ENCODE measurements at regions not wholly inside any gene's neighbourhood (a gene's known extent, or its start where the extent isn't known, plus 50 kb on each side); places are given as distances from the start of the nearest gene placed in this dataset.
"Not testable (repeated sequence)": the region's sequence is repeated elsewhere in the genome, so short reads cannot be mapped to it uniquely, and the experiment has no call there.

DNA sequence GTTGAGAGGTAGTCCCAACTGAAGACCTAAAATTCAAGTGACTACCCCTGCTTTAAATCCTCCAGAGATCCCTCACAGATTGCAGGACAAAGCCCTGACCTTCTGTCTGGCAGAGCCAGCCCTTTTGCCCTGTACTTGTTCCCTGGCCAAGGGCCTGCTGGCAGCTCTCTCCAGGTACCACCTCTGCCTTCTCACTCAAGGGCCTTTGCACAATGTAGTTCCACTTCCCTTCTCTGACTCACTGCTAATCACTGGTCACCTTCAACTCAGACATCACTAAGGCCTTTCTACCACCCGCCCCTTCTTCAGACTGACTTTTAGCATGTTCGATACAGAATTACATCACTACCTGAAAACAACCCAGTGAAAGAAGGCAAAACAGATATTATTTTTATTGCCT, 411.0 kb downstream of the TMEM182 start:
- no peak for DNase-seq

DNA sequence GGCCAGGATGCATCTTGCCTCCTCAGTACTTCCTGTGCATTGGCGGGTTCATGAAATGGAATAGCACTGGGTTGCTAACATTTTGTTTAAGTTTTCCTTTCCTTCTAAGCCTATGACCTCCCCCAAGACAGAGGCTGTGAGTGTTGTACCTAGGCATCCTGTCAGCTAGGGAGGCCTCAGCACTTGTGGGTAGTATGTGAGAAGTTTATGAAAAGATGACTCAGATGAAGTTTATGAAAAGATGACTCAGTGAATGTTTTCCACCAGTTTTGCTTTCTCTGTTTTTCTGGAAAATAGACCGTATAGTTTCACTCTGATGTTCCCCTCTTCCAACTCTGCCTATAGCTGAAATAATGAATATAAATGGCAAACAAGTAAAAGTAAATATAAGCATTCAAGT, 412.9 kb downstream of the TMEM182 start:
- DNase-seq, result no peak

DNA sequence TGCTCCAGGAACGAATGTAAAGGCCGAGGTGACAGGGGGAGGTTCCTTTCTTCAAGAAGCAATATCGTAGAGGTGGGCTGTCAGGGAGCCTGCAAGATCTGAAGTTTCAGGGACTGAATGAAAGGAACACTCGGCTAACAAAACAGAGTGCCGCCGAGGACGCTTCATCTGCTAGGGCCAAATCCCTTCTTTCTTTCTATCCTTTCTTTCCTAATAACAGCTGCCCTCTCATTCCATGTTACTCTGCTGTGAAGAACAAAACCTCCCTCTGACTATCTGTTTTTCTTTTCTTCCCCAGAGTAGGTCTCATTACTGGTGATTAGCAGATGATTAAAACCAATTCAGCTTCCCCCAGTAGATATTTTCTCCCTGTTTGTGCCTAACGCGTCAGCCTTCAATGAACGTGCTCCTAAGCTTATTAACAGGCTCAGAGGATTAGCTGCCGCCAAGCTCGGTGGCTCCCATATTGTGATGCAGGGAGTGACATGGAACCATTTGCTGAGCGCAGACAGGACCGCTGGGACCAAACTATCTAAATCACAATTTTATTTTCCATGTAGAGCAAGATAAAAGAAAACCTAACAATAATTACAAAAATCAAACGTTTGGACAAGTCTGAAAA, 414.6 kb downstream of the TMEM182 start:
- DNase-seq, result peak; percentile 49

DNA sequence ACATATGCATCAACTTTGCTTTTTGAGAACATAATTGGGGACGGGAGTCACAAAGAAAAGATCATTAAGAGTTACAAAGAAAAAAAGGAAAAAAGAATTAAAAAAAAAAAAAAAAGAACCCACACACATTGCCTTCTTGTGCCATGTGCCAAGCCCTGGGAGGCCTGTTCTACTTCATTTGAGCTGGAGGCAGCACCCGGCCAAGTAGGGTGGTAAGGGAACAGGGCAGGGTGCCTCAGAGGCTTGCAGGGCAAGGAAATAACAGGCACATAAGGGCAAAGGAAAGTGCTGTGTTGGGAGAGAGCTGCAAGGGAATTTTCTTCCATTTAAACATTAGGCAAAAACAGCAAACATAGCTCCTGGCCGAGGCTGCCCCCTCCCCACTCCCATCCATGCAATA, 418.0 kb downstream of the TMEM182 start:
- DNase-seq, result no peak

DNA sequence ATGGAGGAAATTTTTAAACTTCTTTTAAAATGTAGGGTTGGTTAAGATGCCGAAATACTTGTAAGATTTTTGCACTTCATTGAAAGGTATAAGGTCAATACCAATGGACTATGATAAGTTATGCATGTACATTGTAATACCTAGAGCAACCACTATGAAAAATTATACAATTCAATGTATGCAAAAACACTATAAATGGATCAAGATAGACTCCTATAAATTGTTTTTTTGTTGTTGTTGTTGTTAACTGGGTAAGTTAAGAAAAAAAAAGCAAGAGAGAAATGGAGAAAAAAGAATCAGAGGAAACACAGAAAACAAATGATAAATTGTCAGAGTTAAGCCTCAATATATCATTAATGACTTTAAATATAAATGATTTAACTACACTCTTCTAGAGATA, 421.2 kb downstream of the TMEM182 start:
- DNase-seq, result no peak

DNA sequence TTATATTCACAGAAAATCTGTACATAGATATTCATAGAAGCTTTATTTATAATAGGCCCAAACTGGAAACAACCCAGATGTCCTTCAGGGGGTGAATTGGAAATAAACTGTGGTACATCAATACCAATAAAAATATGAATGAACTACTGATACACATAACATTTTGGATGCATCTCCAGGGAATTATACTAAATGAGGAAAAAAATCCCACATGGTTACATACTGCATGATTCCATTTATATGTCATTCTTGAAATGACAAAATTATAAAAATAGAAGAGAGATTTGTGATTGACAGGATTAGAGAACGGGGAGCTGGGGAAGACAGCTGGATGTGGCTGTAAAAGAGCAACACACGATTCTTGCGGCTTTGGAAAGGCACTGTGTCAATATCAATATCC, 435.0 kb downstream of the TMEM182 start:
- no peak for DNase-seq

DNA sequence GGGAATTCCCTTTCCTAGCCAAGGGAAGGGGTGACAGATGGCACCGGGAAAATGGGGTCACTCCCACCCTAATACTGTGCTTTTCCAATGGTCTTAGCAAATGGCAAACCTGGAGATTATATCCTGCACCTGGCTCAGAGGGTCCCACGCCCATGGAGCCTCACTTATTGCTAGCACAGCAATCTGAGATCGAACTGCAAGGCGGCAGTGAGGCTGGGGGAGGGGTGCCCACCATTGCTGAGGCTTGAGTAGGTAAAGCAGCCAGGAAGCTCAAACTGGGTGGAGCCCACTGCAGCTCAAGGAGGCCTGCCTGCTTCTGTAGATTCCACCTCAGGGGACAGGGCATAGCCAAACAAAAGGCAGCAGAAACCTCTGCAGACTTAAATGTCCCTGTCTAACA, 438.9 kb downstream of the TMEM182 start:
- not testable (repeated sequence) for DNase-seq

DNA sequence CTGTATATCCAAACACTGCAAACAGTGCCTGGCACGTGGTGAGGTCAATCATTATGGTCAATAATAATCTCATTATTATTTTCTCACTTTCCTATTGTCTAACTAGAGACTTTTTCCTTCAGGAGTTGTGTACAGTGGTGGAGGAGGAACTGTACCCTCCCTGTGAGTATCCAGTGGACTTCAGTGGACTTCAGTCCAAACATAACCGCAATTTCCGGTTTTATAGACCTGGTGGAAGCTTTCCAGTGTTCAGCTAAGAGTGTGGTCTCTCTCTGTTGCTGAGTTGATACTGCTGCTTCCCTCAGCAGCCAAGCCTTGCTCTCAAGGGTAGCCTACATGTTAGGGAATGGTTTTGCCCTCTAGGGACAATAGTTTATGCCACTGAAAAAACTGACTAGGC, 447.1 kb downstream of the TMEM182 start:
- DNase-seq, result no peak

DNA sequence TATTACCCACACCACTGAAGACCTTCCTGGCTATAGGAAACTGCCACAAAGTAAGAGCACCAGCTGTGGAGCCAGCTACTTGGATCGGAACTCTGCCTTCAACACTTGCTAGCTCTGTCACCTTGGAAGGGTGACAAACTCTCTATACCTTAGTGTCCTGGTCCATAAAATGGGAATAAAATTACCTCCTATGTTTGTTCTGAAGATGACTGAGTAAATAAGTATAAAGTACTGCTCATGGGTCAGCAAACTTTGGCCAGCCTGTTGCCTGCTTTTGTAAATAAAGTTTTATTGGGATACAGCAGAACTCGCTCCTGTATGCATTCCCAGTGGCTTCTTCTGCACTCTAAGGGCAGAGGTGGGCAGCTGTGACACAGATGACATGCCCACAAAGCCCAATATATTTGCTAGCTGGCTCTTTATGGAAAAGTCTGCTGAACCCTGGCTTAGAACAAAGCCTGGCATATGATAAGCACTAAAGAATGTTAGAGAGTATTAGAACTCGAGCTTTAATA, 451.3 kb downstream of the TMEM182 start:
- no peak for DNase-seq

DNA sequence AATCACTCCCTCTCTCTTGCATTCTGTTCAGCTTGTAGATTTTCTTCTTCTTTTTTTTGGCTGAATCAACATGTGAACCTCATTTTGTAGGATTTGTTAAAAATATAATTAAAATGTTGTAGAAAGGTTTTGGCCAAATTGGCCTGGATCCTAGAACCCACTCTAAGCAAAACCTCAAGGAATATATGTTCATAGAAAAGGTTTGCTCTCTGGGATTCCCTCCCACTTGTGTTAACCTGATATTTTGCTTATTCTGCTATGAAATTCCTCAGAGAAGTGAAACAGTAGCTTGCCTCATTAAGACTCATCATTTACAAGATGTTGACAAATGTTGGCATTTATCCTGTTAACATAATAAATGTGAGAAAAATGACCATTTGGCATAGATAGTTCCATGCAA, 456.7 kb downstream of the TMEM182 start:
- no peak for DNase-seq

DNA sequence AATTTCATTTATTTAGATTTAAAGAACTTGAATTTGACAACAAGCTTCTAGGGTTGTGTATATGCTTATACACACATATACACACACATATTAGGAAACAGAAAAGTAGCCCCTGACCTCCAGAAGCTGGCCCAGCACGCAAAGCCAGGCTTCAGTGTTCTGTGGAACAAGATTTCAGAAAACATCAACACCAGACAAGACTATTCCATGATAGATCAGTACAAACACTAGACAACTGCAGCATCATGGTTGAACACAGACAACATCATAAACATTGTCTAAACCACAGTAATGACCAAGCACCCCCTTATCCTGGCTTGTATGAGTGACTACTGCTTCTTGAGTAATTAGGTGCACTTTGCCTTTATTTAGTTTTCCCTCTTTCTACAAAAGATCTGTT, 457.6 kb downstream of the TMEM182 start:
- no peak for DNase-seq

DNA sequence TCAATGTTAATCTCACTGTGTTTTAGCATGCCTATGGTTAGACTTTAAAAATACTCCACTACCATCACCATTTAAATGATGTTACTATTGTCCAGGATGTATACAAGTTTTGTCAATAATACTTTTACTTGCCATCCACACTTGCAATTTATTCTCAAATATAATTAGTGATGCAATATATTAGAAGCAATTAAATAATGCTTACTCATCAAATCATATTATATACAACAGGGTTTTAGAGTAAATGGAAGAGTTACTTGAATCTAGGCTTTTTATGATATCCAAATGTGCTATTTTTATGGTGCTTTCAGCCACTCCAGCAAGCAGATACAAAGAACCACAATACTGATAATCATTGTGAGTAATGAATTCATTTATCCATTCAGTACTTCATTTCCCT, 461.1 kb downstream of the TMEM182 start:
- DNase-seq, result no peak

DNA sequence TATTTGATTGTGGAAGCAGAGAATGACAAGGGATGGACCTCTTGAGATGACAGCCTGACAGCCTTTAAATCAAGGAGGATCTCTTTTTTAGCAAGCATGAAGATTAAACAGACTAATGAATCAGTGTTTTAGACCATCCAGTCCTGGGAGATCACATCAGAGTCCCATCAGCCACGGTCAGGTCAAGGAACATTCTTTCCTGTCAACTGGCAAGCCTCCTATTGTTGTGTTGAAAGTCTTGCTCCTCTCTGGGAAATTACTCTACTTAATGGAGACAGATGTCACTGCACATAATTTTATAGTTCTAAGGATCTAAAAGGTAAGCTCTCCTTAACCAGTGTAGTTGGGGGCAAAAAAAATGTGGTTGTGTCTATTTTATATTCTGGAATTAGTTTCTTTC, 469.0 kb downstream of the TMEM182 start:
- no peak for DNase-seq

DNA sequence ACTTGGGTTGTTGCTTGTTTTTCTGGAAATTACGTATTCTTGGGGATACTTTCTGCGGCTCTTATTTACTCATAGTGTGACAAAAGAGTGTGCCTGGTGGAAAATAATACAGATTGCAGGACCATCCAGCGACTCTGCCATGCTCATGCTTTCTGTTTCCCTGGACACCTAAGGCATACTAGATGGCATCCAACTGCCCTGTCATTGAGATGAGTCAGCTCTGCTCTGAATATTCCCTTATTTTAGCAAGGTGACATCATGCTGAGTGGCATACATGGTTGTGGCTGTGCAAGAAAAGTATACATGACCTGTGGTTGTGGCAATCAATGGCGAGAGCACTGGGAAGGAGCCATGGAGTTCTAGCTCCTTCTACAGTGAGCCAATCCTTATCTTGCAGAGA, 471.0 kb downstream of the TMEM182 start:
- DNase-seq, result no peak

DNA sequence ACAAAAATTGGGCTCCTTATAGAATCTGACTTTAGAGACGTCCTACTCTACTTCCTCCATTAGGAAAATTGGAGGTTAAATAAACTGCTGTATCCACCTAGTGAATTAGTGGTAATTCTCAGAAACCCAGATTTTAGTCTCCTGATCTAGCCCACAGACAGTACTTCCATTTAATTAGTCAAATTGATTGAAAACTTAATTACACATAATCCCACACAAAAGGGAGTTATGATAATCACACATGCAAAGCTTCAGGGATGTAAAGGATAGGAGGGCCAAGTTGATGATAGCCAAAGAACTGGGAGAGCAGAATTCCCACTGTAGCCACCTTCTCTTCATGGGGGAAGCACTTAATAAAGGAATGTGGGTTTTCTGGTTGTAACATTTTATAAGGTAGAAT, 471.9 kb downstream of the TMEM182 start:
- DNase-seq, result no peak

DNA sequence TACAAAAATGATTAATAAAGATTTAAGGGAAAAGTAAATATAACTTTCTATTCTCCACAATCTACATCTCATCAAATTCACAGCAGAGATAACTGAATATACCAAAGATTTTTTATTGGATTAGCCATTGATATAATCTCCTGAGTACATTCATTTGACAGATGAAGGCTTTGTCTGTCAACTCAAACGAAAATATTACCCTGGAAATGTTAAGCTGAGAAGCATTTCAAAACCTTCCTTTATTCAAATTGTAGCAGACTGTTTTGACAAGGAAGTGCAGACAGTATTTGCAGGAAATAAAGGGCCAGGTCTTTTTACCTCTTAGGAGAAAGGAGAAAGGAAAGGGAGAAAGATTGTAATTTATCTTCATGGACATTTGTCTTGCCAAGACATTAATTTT, 473.5 kb downstream of the TMEM182 start:
- DNase-seq, result no peak

DNA sequence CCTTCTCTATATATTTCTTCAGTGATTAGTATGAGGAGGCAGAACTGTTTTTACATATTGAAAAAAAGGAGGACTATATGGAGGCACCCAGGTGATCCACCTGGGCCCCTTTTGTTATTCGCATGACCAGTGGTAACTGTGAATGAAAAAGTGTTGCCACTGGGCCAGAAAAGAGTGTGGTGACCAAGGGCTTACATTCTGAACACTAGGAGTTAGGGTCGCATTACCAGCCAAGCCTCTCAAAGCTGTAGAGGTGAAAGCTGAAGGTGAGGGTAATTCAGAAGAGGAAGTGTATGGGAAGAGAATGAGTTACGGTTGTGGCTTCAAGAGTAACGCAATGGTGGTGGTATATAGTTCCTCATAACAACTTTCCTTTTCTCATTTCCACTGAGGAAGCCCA, 487.6 kb downstream of the TMEM182 start:
- no peak for DNase-seq

DNA sequence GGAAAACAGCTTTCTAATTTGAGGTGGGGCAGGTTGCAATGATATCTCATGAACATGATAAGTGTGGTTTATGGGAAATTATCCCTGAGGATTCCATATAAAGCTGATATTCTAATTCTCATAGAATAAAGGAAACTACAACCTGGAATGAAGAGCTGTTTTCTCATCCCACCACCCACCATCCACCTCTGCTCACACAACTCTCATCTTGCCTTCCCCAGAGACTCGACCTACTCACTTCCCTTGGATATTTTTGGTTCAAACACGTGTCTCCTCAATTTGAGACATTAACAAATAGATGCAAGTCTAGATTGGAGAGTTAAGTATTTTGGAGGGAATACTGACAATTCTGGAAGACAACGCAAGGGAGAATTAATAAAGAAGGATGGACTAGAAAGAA, 490.9 kb downstream of the TMEM182 start:
- no peak for DNase-seq

DNA sequence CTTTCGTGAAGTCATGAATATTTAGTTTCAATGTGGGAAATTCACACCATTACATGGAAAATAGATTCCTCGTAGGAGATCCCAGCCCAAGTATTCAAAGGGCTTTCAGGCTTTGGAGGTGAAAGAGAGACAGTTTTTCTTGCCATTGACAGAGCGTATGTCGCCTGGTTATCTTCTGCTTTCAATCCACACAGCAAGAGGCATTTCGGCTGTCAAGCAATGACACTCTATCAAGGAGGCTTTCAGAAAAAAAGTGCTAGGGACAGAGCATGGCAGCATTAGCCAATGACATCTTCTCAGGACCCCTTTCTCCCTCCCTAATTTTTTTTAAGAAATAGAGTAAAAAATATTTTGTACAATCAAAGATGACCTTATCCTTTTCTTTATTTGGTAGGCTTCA, 492.8 kb downstream of the TMEM182 start:
- DNase-seq, result no peak

DNA sequence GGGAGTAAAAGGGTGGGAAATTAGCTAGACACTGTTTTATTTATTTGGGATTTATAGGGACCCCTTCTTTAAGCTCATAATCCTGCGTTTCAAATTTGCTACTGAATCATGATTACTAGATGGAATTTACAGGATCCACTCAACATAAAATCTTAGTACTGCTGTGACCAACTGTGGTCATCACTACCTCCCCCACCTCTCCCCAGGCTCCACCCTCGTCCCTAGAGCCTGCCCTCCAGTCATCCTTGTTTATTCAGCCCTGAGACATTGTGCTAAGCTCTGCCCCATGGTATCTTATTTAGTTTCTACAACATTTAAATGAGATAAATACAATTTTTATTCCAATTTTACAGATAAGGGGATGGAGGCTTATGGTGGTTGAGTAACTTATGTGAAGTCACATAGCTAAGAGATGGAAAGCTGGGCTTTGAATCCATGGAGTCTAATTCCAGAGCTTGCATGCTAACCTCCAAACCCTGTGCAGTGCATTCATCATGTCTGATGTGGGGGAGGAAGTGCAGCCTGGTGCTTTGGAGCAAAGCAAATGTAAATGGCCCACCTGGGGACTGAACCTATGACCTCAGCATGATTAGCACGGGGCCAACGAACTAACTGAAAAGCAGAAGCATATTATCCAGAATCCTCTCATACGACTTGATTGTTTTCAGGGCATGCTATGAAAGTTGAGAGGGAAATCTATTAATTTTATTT, 502.4 kb downstream of the TMEM182 start:
- DNase-seq, result no peak

DNA sequence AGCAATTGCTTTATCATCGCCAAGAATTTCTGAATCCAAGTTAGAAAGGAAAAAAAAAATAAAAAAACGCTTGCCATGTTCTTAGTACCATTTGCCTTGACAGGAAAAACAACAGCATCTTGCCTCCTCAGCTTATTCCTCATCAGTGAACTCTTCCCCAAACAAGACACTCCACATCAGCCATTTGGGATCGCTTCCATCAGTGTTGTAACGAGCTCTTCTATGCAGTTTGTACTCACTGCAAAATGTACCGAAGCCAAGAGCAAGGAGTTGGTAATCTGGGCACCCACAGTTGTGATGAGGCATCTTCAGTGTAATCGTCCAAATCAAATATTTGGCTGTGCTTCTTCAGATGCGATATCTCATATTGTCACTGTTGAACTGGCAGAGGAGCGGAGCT, 503.7 kb downstream of the TMEM182 start:
- no peak for DNase-seq

DNA sequence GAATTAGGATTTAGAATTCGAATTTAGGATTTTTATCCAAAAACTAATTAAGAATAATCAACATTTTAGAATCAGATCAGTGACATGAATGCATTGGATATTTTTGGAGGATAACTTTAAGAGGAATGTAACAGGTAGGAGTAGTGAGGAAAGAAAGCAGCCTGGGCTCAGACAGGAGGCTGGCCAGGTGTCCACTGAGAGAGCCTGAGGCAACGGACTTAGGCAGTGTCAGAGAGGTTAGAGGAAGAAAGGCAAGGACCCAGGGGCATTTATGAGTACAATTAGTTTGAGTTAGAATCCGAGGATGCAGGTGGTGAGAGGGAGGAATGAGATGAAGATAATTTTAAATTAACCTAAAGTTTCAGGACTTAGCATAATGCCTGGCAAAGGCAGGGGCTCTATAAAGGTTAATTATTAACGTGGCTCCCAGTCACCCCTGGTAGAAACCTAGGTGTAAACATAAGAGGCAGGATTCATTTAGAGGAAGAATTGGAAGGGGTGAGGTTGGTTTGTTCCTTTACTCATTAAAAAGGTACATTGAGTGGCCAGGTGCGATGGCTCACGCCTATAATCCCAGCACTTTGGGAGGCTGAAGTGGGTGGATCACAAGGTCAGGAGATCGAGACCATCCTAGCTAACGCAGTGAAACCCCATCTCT, 507.1 kb downstream of the TMEM182 start:
- DNase-seq, result no peak

DNA sequence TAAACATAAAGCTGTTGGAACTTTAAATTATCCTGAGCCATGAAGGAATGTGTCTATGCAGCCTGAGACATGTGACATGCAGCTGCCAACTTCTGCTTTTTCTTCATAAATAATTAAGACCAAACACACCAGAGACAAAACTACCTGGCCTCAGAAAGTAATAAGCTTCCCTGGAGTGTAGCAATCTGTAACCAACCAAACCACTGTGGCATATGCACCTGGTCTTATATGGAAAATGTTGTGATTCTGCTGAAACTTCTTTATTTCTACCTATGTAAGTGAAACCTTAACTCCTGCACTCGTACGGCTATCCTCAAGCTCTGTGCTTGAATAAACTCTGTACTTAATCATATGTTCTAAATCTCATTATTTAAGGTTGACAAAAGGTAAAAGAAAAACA, 515.0 kb downstream of the TMEM182 start:
- no peak for DNase-seq

DNA sequence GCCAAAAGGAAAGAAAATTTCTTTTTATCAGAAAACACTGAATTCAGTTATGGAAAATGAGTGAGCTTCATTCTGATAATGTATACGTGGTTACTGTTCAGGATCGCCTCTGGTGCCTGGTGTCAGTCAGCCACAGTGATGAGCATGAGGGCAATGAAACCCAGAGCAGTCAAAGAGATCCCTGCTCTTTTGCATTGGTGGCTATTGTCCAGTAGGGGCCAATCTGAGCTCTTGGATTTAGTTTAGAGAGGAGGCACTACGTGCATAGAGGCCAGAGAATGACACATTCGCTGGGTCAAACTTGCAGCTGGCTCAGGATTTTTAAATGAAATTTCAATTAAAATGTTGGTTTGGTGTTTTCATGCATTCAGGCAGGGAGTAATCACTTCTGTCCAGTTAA, 522.9 kb downstream of the TMEM182 start:
- no peak for DNase-seq

Data from NCI-H524 treated with DMSO at 0.1 percent for 48 hours (cell line).